ENCODE measurements at regions not wholly inside any gene's neighbourhood (a gene's known extent, or its start where the extent isn't known, plus 50 kb on each side); places are given as distances from the start of the nearest gene placed in this dataset.

DNA sequence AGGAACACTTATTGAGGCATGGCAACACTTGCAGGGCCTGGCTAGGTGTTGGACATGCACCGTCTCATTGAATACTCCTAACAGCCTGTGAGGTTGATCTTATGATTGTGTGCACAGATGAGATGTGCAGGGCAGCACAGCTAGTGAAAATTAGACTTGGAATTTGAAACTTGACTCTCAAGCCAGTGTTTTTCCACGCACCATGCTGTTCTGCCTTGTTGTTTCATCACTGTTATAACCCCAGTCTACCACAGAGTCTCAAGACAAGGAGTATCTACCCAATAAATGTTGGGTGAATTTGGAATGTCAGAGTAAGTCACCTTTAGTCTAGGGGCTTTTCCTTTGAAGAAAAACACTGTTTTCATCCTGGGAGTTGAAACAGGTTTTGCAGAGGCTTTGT is 55.8 kb upstream of the LRIG3 start:
- Mint-ChIP-seq H3K36me3 (no peaks in the 10 kb centered on the region), H3K27ac (no peak overlapping the region), H3K27me3 (no peaks in the 10 kb centered on the region), H3K9me3 (no peaks in the 10 kb centered on the region), H3K4me1 (no peaks in the 10 kb centered on the region), H3K4me3 (no peak overlapping the region)
- DNase-seq (no peak), ATAC-seq (replicated peaks) (no peak)

Measured in stimulated activated naive B cell treated with anti-CD40 and anti-IgM and Interleukin-4, amounts not matched to agents 10 μg/mL and 1 μg/mL and 100 μg/mL, for 72 hours (primary cell).